GM19238 (cell line): ENCODE measurements at regions not wholly inside any gene's neighbourhood (a gene's known extent, or its start where the extent isn't known, plus 50 kb on each side); places are given as distances from the start of the nearest gene placed in this dataset.

Experiments
- DNase-seq: peaks from one replicate; pipeline ENCODE4 v3.0.0; 2011; ENCODE audit warnings: low spot score; ENCODE audit not compliant: insufficient read length

- DNase-seq: no peak
These were observed 54.5 kb upstream of the FAM78B start for GRCh38 chr1:166221316-166221715.

- DNase-seq: no peak
These were observed 67.1 kb upstream of the FAM78B start for GRCh38 chr1:166233750-166234366.

GRCh38 chr1:166235728-166236127, 68.9 kb upstream of the FAM78B start:
- DNase-seq: no peak

GRCh38 chr1:166237675-166238074, 70.9 kb upstream of the FAM78B start:
- DNase-seq: no peak

GRCh38 chr1:166253076-166253779, 86.4 kb upstream of the FAM78B start:
- DNase-seq: no peak

- no peak for DNase-seq
These were observed 91.2 kb upstream of the FAM78B start for GRCh38 chr1:166258017-166258416.

GRCh38 chr1:166261511-166261910, 94.7 kb upstream of the FAM78B start:
- DNase-seq: no peak

GRCh38 chr1:166270476-166271150, 103.8 kb upstream of the FAM78B start:
- DNase-seq: no peak

- no peak for DNase-seq
These were observed 104.3 kb upstream of the FAM78B start for GRCh38 chr1:166271151-166271538.

GRCh38 chr1:166272155-166272554, 105.4 kb upstream of the FAM78B start:
- DNase-seq: no peak

GRCh38 chr1:166272851-166273250, 106.0 kb upstream of the FAM78B start:
- DNase-seq: no peak

GRCh38 chr1:166273618-166274017, 106.8 kb upstream of the FAM78B start:
- no peak for DNase-seq

GRCh38 chr1:166282391-166283137, 115.8 kb upstream of the FAM78B start:
- DNase-seq: no peak

GRCh38 chr1:166283190-166283589, 116.4 kb upstream of the FAM78B start:
- DNase-seq: no peak

GRCh38 chr1:166283600-166283999, 116.8 kb upstream of the FAM78B start:
- no peak for DNase-seq

GRCh38 chr1:166289309-166290050, 122.7 kb upstream of the FAM78B start:
- no peak for DNase-seq

- DNase-seq: no peak
These were observed 128.9 kb upstream of the FAM78B start for GRCh38 chr1:166295656-166296055.

- no peak for DNase-seq
These were observed 131.2 kb upstream of the FAM78B start for GRCh38 chr1:166297993-166298392.

- DNase-seq: no peak
These were observed 134.0 kb upstream of the FAM78B start for GRCh38 chr1:166300767-166301166.

GRCh38 chr1:166302989-166303758, 136.4 kb upstream of the FAM78B start:
- no peak for DNase-seq

- no peak for DNase-seq
These were observed 137.3 kb upstream of the FAM78B start for GRCh38 chr1:166304131-166304530.
